NT2/D1 (cell line): ENCODE measurements at regions not wholly inside any gene's neighbourhood (a gene's known extent, or its start where the extent isn't known, plus 50 kb on each side); places are given as distances from the start of the nearest gene placed in this dataset.

Source experiments
- SUZ12 ChIP-seq: IDR thresholded peaks from 2 replicates; pipeline ENCODE4 v1.6.1; 2011; ENCODE audit not compliant: insufficient read length, insufficient read depth; ENCODE audit errors: extremely low read depth
- ZNF274 ChIP-seq: IDR thresholded peaks from 2 replicates; pipeline ENCODE4 v1.6.1; 2011; ENCODE audit warnings: mild to moderate bottlenecking, low read depth, low read length

GRCh38 chr1:198959676-198960075, 320.8 kb downstream of the PTPRC start:
- no peak for TF ChIP-seq SUZ12
- TF ChIP-seq ZNF274: no peak
